ENCODE measurements at regions not wholly inside any gene's neighbourhood (a gene's known extent, or its start where the extent isn't known, plus 50 kb on each side); places are given as distances from the start of the nearest gene placed in this dataset.

DNA sequence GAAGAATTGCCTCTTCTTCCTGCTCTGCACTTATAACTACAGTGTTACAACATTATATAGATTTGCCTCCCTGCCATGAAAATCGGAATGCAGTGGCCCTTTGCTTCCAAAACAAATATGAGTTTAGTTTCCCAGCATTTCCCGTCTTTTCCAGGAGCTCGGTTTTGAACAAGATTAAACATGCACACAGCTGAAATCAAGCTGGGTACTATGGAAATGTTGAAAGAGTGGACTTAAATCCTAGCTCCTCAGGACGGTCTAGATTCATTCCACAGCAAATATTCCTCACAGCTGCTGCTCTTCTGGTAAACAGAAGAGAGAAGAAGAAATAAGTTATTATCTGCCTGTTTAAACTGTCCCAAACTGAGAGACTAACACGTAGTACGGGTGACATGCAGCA is 161.4 kb downstream of the PIK3R1 start:
- TF ChIP-seq HOXD1 (CRISPR knock-in tag; IDR thresholded peaks at IDR 0.05): no peak
- no peak for TF ChIP-seq FIP1L1 (IDR thresholded peaks at IDR 0.05; ENCODE audit: borderline replicate concordance, insufficient read depth, low read depth, low read length)
- no peak for TF ChIP-seq ZNF598 (CRISPR knock-in tag; IDR thresholded peaks at IDR 0.05; ENCODE audit: borderline replicate concordance)
- TF ChIP-seq ZNF749 (CRISPR knock-in tag; IDR thresholded peaks at IDR 0.05; ENCODE audit: borderline replicate concordance): no peak
- TF ChIP-seq SAP130 (CRISPR knock-in tag; IDR thresholded peaks at IDR 0.05; ENCODE audit: low read depth): no peak
- TF ChIP-seq ZNF264 (CRISPR knock-in tag; IDR thresholded peaks at IDR 0.05): no peak
- TF ChIP-seq PCBP2 (optimal IDR thresholded peaks at IDR 0.05; ENCODE audit: low read depth, low read length, poor library complexity, severe bottlenecking): no peak
- no peak for TF ChIP-seq ZNF703 (CRISPR knock-in tag; IDR thresholded peaks at IDR 0.05; ENCODE audit: borderline replicate concordance)
- TF ChIP-seq CEBPG (CRISPR knock-in tag; IDR thresholded peaks at IDR 0.05): no peak
- Histone ChIP-seq H3K4me1 (ENCODE audit: insufficient read depth, low read length) (no peaks in the 10 kb centered on the region), H3K4me3 (replicated peaks in 1 of 3; ENCODE audit: insufficient read depth in 1 of 3, low read depth in 2 of 3, low read length in 3 of 3) (no peak overlapping the region), H4K20me1 (ENCODE audit: insufficient read depth, low read length) (no peaks in the 10 kb centered on the region), H3K27ac (ENCODE audit: extremely low read length, insufficient read depth, low read length) (no peak overlapping the region), H3K9me3 (ENCODE audit: low read length) (no peaks in the 10 kb centered on the region), H2AFZ (ENCODE audit: low read length) (no peak overlapping the region), H3K79me2 (ENCODE audit: insufficient read depth, low read length) (no peaks in the 10 kb centered on the region), H3K36me3 (replicated peaks in 1 of 2; ENCODE audit: control insufficient read depth in 1 of 2, insufficient read depth in 2 of 2, low read length in 2 of 2) (no peaks in the 10 kb centered on the region), H3K4me2 (ENCODE audit: low read depth, low read length) (no peak overlapping the region), H3K9ac (ENCODE audit: insufficient read depth, low read depth, low read length) (no peak overlapping the region), H3K27me3 (ENCODE audit: control insufficient read depth in 1 of 2, insufficient read depth in 2 of 2, low read length in 2 of 2) (0 out of 5 replicates have a peak, but pooled peaks cover 0 to 3% of the 10 kb centered on the region in 2 experiments)
- BruUV-seq (replicated peaks): no TSS peak
- 0% methylated on average over 6 of the region's 6 CpGs for WGBS (ENCODE audit: low lambda C conversion rate)
- ChIA-PET POLR2A (no interaction called here), CTCF (ENCODE audit: low intra/inter-chr PET ratio, low total read pairs) (no interaction called here)
- intact Hi-C loops (cut with micrococcal nuclease; ENCODE audit: unreplicated experiment) (no loop called here), in situ Hi-C loops (cut with HindIII; ENCODE audit: extremely low pct_ligation_motif_present, low pct_unique_long_range_greater_than_20kb) (no loop called here)
- no peak for ATAC-seq
- DNase-seq (ENCODE audit: low spot score): no peak
- FAIRE-seq: no peak

DNA sequence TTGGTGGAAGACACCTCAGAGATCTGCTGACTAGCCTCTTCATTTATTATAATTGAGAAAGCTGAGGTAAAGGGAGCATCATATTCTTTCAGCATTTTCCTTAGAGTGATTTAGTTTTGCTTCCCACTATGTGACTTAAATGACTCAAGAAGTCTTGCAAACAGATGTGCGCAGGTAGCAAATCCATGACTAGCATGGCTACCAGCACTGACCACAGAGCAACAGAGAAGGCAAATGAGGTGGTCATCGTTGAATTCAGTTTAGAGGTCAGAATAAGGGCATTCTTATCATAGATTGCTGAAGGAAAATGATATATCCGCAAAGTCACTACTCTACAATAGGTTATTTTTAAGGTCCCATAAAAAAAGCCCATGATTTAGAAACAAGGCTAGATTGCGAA is 162.2 kb downstream of the PIK3R1 start:
- intact Hi-C loops (cut with micrococcal nuclease; ENCODE audit: unreplicated experiment) (no loop called here), in situ Hi-C loops (cut with HindIII; ENCODE audit: extremely low pct_ligation_motif_present, low pct_unique_long_range_greater_than_20kb) (no loop called here)
- Histone ChIP-seq H3K4me3 (replicated peaks in 1 of 3; ENCODE audit: insufficient read depth in 1 of 3, low read depth in 2 of 3, low read length in 3 of 3) (no peak overlapping the region), H3K79me2 (ENCODE audit: insufficient read depth, low read length) (no peaks in the 10 kb centered on the region), H3K36me3 (replicated peaks in 1 of 2; ENCODE audit: control insufficient read depth in 1 of 2, insufficient read depth in 2 of 2, low read length in 2 of 2) (no peaks in the 10 kb centered on the region), H3K4me2 (ENCODE audit: low read depth, low read length) (no peak overlapping the region), H3K27me3 (ENCODE audit: control insufficient read depth in 1 of 2, insufficient read depth in 2 of 2, low read length in 2 of 2) (0 out of 5 replicates have a peak, but pooled peaks cover 0 to 3% of the 10 kb centered on the region in 2 experiments), H4K20me1 (ENCODE audit: insufficient read depth, low read length) (no peaks in the 10 kb centered on the region), H3K27ac (ENCODE audit: extremely low read length, insufficient read depth, low read length) (no peak overlapping the region), H3K9ac (ENCODE audit: insufficient read depth, low read depth, low read length) (no peak overlapping the region), H3K9me3 (ENCODE audit: low read length) (no peaks in the 10 kb centered on the region), H3K4me1 (ENCODE audit: insufficient read depth, low read length) (no peaks in the 10 kb centered on the region), H2AFZ (ENCODE audit: low read length) (no peak overlapping the region)
- 50% methylated on average over 4 of the region's 4 CpGs for WGBS (ENCODE audit: low lambda C conversion rate)
- FAIRE-seq (no peak), DNase-seq (ENCODE audit: low spot score) (no peak), ATAC-seq (no peak)
- TF ChIP-seq ATM (IDR thresholded peaks at IDR 0.05; ENCODE audit: borderline replicate concordance) (no peak), NFE2 (CRISPR knock-in tag; IDR thresholded peaks at IDR 0.05) (no peak), MED8 (CRISPR knock-in tag; IDR thresholded peaks at IDR 0.05; ENCODE audit: insufficient replicate concordance) (no peak), ZNF543 (CRISPR knock-in tag; IDR thresholded peaks at IDR 0.05) (no peak), RAD21 (CRISPR knock-in tag; IDR thresholded peaks at IDR 0.05) (no peak), DNMT1 (CRISPR knock-in tag; IDR thresholded peaks at IDR 0.05) (no peak)
- TF ChIP-seq, protein P1, sequence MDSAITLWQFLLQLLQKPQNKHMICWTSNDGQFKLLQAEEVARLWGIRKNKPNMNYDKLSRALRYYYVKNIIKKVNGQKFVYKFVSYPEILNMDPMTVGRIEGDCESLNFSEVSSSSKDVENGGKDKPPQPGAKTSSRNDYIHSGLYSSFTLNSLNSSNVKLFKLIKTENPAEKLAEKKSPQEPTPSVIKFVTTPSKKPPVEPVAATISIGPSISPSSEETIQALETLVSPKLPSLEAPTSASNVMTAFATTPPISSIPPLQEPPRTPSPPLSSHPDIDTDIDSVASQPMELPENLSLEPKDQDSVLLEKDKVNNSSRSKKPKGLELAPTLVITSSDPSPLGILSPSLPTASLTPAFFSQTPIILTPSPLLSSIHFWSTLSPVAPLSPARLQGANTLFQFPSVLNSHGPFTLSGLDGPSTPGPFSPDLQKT (CRISPR knock-in tag; IDR thresholded peaks at IDR 0.05; ENCODE audit: borderline replicate concordance): no peak
- ChIA-PET POLR2A (no interaction called here), CTCF (ENCODE audit: low intra/inter-chr PET ratio, low total read pairs) (interaction anchor here (0.6 kb wide), 1 partner anchor 791 kb away, joined by 4 read pairs; no protein-coding TSS in a partner anchor)
- BruUV-seq (replicated peaks): no TSS peak

Measured in HepG2 (cell line).